ENCODE measurements at regions not wholly inside any gene's neighbourhood (a gene's known extent, or its start where the extent isn't known, plus 50 kb on each side); places are given as distances from the start of the nearest gene placed in this dataset.

DNA sequence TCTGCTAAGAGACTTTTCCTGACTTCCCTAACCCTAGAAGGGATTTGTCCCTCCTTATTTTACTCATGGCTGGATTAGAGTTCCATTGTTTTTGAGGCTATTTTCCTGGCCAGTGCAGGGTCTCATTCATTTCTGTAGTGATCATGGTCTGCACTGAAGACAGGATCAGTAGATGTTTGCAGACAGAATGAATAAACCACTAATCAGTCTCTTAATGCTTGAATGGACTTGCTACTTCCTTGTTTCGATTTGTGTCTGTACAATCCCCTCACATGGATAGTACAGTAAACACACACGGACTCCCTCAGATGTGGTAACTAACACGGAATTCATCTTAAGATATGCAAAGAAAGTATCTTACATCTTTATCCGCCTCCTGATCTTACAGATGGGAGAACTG, 102.6 kb upstream of the PRB2 start:
- no peak for TF ChIP-seq GATA3 (IDR thresholded peaks at IDR 0.05; ENCODE audit: low read depth, low read length)
- TF ChIP-seq GATA2 (IDR thresholded peaks at IDR 0.05; ENCODE audit: low read depth, low read length): no peak
